Keratinocyte (primary cell): ENCODE measurements at regions not wholly inside any gene's neighbourhood (a gene's known extent, or its start where the extent isn't known, plus 50 kb on each side); places are given as distances from the start of the nearest gene placed in this dataset.

Source experiments
- DNase-seq: peaks from one replicate; pipeline ENCODE4 v3.0.0-alpha.2; 2011; ENCODE audit warnings: low read depth, missing footprints, low spot score
- FAIRE-seq: peaks from 2 replicates; lab custom pipeline; 2011; peaks lifted over from hg19 to GRCh38; lab: Jason Lieb, UNC
- H2AFZ ChIP-seq: 2 replicates; pipeline ENCODE4 v1.6.0; 2012; ENCODE audit warnings: low read length, control low read depth, inconsistent platforms; ENCODE audit not compliant: control insufficient read depth
- H3K27ac ChIP-seq: 2 replicates; pipeline ENCODE4 v1.5.1; 2011; ENCODE audit warnings: low read length; ENCODE audit not compliant: control insufficient read depth, insufficient read depth
- H3K27me3 ChIP-seq: 3 replicates; pipeline ENCODE4 v1.6.0; 2011; ENCODE audit warnings: low read length; ENCODE audit not compliant: control insufficient read depth, insufficient read depth; ENCODE audit errors: extremely low read depth
- H3K36me3 ChIP-seq, 2 experiments: 2 replicates in 1 of 2; 3 replicates in 1 of 2; pipeline ENCODE4 v1.5.1; 2011; ENCODE audit warnings: low read length in 2 of 2, mild to moderate bottlenecking in 1 of 2; ENCODE audit not compliant: control insufficient read depth in 2 of 2, insufficient read depth in 2 of 2; ENCODE audit errors: extremely low read depth in 1 of 2
- H3K4me1 ChIP-seq: 3 replicates; pipeline ENCODE4 v1.5.1; 2011; ENCODE audit warnings: low read length; ENCODE audit not compliant: control insufficient read depth, insufficient read depth; ENCODE audit errors: extremely low read depth
- H3K4me2 ChIP-seq: 3 replicates; pipeline ENCODE4 v1.6.0; 2011; ENCODE audit warnings: low read depth, low read length; ENCODE audit not compliant: control insufficient read depth, insufficient read depth; ENCODE audit errors: extremely low read depth
- H3K4me3 ChIP-seq, 3 experiments: fragments of 200-600 bp in 1 of 3; sonication (generic) in 1 of 3; 2 replicates in 2 of 3; 3 replicates in 1 of 3; pipeline ENCODE4 v1.5.1; 2011 to 2016; ENCODE audit warnings: low read length in 3 of 3, mild to moderate bottlenecking in 3 of 3, control low read depth in 2 of 3, inconsistent platforms in 1 of 3, low read depth in 1 of 3, mixed read lengths in 1 of 3, mixed run types in 1 of 3, moderate library complexity in 1 of 3; ENCODE audit not compliant: control insufficient read depth in 2 of 3, insufficient read depth in 2 of 3; ENCODE audit errors: extremely low read depth in 1 of 3
- H3K79me2 ChIP-seq: 2 replicates; pipeline ENCODE4 v1.6.0; 2012; ENCODE audit warnings: low read length; ENCODE audit not compliant: control insufficient read depth, insufficient read depth
- H3K9ac ChIP-seq: 3 replicates; pipeline ENCODE4 v1.6.0; 2011; ENCODE audit warnings: low read length; ENCODE audit not compliant: control insufficient read depth, insufficient read depth; ENCODE audit errors: extremely low read depth
- H3K9me1 ChIP-seq: 3 replicates; pipeline ENCODE4 v1.6.0; 2011; ENCODE audit warnings: low read length; ENCODE audit not compliant: control insufficient read depth, insufficient read depth; ENCODE audit errors: extremely low read depth
- H3K9me3 ChIP-seq: 2 replicates; pipeline ENCODE4 v1.5.1; 2012; ENCODE audit warnings: low read depth, low read length; ENCODE audit not compliant: control insufficient read depth
- H4K20me1 ChIP-seq: 3 replicates; pipeline ENCODE4 v1.6.0; 2011; ENCODE audit warnings: low read length; ENCODE audit not compliant: control insufficient read depth, insufficient read depth; ENCODE audit errors: extremely low read depth
- CTCF ChIP-seq, 3 experiments: IDR thresholded peaks in 1 of 3; conservative IDR thresholded peaks in 1 of 3; optimal IDR thresholded peaks in 1 of 3; 2 replicates in 2 of 3; 3 replicates in 1 of 3; pipeline versions ENCODE3 to v1.5.1; 2011; ENCODE audit warnings: low read length in 3 of 3, mild to moderate bottlenecking in 3 of 3, moderate library complexity in 2 of 3, control low read depth in 1 of 3, inconsistent platforms in 1 of 3; ENCODE audit not compliant: insufficient read depth in 2 of 3; ENCODE audit errors: extremely low read depth in 1 of 3
- EZH2 ChIP-seq: IDR thresholded peaks from one replicate; pipeline ENCODE4 v1.6.1; 2012; ENCODE audit warnings: inconsistent platforms, mild to moderate bottlenecking, low read length, moderate library complexity
- dilution Hi-C: fragments of 300-500 bp; cut with MboI; formaldehyde crosslinking; loops from one replicate; pipeline ENCODE4 v1.7.0; 2020; ENCODE audit warnings: low sequenced_read_pairs; ENCODE audit not compliant: extremely low pct_ligation_motif_present

- FAIRE-seq: no peak
- no peak for DNase-seq
- Histone ChIP-seq H3K9me1 (no peaks in the 10 kb centered on the region), H3K79me2 (no peaks in the 10 kb centered on the region), H3K27ac (peak overlapping the region; percentile 56), H3K9me3 (no peaks in the 10 kb centered on the region), H3K27me3 (no peaks in the 10 kb centered on the region), H4K20me1 (no peaks in the 10 kb centered on the region), H2AFZ (peak overlapping the region; percentile 87), H3K9ac (peak overlapping the region; percentile 82), H3K36me3 (no peaks in the 10 kb centered on the region), H3K4me3 (peak overlapping the region; percentile 63 to 84 (median 77)), H3K4me2 (peak overlapping the region; percentile 99), H3K4me1 (peaks cover 14% of the 10 kb centered on the region)
- TF ChIP-seq CTCF (optimal IDR thresholded peaks at IDR 0.05 in 1 of 3, IDR thresholded peaks at IDR 0.05 in 1 of 3, conservative IDR thresholded peaks at IDR 0.05 in 1 of 3; ENCODE audit: extremely low read depth in 1 of 3, insufficient read depth in 2 of 3, low read length in 3 of 3): no peak
- no peak for TF ChIP-seq EZH2
- dilution Hi-C loops: no loop called here
These were observed 200.7 kb upstream of the FOXN3 start for GRCh38 chr14:89617481-89618329.

- DNase-seq: no peak
- no peak overlapping the region for H2AFZ ChIP-seq
These were observed 199.9 kb upstream of the FOXN3 start for GRCh38 chr14:89616852-89617341.

More at GRCh38 chr14:89616852-89617341, 199.9 kb upstream of the FOXN3 start:
- H3K9me3 ChIP-seq: no peaks in the 10 kb centered on the region
- H3K9me1 ChIP-seq: no peaks in the 10 kb centered on the region
- no peaks in the 10 kb centered on the region for H3K79me2 ChIP-seq
- dilution Hi-C loops: no loop called here
- H3K4me1 ChIP-seq: peaks cover 14% of the 10 kb centered on the region
- no peak overlapping the region for H3K4me3 ChIP-seq
- TF ChIP-seq CTCF (optimal IDR thresholded peaks at IDR 0.05 in 1 of 3, IDR thresholded peaks at IDR 0.05 in 1 of 3, conservative IDR thresholded peaks at IDR 0.05 in 1 of 3; ENCODE audit: extremely low read depth in 1 of 3, insufficient read depth in 2 of 3, low read length in 3 of 3) (no peak), EZH2 (no peak)
- peak overlapping the region; percentile 99 for H3K4me2 ChIP-seq
- H3K36me3 ChIP-seq: no peaks in the 10 kb centered on the region
- no peak overlapping the region for H3K9ac ChIP-seq
- no peaks in the 10 kb centered on the region for H3K27me3 ChIP-seq
- no peak for FAIRE-seq
- no peak overlapping the region for H3K27ac ChIP-seq
- no peaks in the 10 kb centered on the region for H4K20me1 ChIP-seq
